COR-L47 (cell line): ENCODE measurements at regions not wholly inside any gene's neighbourhood (a gene's known extent, or its start where the extent isn't known, plus 50 kb on each side); places are given as distances from the start of the nearest gene placed in this dataset.
"Not testable (repeated sequence)": the region's sequence is repeated elsewhere in the genome, so short reads cannot be mapped to it uniquely, and the experiment has no call there.

Experiments
- DNase-seq: peaks from one replicate; lab custom pipeline; 2025; lab: John Stamatoyannopoulos, UW

DNA sequence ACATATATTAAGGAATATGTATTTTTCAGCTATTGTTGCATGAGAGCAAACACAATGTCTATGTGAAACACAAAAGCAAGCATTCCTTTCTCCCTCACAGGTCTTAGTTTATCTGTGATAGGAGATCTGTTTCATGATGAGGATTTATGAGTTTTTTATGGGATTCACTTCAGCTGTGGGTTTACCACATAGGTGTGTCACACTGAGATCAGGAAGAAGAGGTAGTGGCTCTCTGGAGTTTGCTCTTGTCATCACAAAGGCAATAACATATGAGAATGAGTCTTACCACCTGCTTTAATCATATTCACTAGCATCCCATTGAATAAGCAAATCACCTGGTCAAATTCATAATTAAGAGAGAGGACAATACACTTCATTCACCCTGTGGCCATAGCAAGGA is 960.3 kb upstream of the SLC39A10 start:
- DNase-seq: no peak

DNA sequence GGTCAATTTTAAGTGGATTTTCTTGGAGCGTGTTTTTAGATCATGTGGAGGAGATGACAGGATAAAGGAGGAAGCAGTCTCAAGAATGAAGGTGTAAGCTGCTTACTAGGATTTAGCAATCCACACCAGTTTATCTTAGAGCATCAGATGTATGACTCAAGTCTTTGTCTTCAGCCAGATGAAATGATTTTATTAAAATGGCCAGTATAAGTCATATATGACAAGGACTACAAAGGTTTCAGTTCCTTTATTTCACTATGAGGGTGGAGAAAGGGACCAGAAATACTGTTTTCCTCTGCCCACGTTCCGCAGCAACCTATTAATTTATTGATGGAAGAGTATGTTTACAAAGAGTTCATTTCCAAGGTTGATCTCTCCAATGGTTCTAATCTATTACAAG is 970.5 kb upstream of the SLC39A10 start:
- no peak for DNase-seq

DNA sequence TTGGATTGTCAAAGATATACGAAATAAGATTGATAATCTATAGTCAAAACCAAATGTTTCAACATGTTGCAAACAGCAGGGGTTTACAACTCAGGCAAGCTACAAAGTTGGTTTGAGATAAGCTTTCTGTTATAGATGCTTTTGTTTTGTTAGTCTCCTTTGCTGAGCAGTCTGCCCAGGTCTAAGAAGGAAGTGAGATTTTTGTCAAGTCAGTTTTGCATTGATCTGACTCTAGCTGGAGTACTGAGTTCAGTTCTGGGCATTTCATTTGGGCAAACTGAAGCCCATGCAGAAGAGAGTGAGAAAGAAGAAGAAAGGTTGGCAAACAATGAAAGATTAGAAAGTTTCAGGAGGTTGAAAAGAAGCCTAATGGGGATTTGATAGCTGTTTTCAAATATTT is 983.0 kb upstream of the SLC39A10 start:
- no peak for DNase-seq

DNA sequence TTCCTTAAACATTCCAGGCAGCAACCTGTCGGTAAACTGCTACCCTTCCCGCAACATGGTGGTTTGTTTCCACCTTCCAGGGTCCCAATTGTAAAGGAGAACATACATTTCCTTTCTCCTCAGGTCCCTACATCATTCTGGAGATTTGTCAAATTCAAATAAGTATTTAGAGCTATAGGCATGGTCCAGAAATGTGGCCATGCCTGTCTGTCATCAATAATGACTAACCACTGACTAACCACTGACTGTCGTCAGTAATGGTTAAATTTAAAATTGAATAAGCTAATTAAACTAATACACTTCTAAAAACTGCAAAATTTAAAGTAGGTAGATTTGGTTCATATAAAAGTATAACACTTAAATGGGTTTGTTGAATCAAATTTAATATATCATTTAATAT is 984.0 kb upstream of the SLC39A10 start:
- DNase-seq: no peak

DNA sequence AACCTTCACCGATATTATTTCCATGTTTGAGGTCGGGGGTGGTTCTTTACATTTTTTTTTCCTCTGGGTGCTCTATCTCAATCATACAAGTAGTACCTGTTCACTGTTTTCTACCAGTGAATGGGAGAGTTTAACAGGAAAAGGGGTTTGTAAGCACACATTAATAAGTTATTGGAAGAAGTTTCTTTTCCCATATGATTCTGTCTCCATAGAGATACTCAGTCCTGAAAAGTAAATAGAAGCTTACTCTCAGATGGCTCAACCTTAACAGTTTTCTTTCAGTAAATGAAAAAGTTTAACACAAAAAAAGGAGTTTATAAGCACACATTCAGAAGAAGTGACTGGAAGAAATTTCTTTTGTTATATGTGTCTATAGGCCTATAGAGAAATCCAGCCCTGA is 995.6 kb upstream of the SLC39A10 start:
- no peak for DNase-seq

DNA sequence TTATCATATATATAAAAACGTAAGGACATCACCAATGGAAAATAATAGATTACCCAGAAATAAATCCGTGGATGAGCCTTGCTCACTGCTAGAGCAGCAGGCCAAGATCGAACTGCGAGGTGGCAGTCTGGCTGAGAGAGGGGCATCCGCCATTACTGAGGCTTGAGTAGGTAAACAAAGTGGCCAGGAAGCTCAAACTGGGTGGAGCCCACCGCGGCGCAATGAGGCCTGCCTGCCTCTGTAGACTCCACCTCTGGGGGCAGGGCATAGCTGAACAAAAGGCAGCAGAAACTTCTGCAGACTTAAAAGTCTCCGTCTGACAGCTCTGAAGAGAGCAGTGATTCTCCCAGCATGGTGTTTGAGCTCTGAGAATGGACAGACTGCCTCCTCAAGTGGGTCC is 1018.0 kb upstream of the SLC39A10 start:
- DNase-seq: not testable (repeated sequence)

DNA sequence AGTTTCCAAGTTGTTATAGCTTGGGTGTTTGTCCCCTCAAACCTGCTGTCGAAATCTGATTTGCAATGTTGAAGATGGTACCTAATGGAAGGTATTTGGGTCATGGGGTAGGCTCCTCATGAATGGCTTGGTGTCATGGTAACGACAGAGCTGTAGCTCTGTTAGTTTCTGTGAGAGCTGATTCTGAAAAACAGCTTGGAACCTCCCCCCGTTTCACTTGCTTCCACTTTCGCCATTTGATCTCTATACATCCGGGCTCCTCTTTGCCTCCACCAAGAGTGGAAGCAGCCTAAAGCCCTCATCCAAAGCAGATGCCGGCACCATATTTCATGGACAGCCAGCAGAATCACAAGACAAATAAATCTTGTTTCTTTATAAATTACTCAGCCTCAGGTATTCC is 1035.1 kb upstream of the SLC39A10 start:
- DNase-seq: no peak

DNA sequence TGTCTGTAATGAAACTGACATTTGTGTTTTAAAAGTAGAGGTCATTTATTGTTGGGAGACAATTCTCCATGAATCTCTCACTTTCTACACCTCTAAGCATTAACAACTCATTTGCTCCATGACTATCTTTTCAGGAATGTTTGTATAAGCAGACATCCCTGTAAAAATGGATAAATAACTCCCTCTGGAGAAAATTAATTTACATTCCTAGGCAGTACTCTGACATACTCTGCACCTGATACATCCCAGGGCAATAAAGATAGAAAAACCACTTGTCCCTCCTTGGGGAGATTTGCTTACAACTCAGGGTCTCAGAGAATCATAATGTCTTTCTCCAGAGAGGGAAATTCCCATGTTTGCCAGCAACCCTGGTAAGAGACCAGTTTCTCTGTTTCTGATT is 1037.7 kb upstream of the SLC39A10 start:
- DNase-seq: no peak

DNA sequence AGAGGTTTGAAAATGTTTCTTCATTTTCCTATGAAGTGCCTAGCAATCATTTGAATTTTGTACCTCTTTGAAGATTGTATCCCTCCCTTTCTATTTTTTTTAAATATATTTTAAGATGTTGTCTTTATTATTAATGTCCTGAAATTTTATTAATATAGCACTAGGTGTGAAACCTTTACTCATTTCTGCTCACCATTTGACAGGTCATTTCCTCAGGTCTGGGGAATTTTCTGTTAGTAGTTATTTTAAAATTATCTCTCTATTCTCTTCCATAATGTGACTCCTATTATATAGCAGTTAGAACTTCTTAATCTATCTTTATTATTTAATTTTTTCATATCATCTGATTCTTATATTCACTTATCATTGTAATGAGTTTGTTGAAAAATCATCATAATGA is 1038.6 kb upstream of the SLC39A10 start:
- DNase-seq: no peak

DNA sequence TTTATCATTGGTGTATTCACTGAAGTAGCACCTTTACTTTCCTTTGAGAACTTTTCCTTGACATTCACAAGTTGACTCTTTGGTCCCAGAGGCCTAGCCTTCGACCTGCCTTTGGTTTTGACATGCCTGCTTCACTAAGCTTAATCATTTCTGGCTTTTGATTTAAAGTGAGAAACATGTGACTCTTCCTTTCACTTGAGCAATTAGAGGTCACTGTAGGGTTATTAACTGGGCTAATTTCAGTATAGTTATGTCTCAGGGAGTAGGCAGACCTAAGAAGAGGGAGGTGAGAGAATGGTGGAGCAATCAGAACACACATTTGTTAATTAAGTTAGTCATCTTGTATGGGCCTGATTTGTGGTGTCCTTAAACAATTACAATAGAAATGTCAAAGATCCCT is 1040.7 kb upstream of the SLC39A10 start:
- no peak for DNase-seq

DNA sequence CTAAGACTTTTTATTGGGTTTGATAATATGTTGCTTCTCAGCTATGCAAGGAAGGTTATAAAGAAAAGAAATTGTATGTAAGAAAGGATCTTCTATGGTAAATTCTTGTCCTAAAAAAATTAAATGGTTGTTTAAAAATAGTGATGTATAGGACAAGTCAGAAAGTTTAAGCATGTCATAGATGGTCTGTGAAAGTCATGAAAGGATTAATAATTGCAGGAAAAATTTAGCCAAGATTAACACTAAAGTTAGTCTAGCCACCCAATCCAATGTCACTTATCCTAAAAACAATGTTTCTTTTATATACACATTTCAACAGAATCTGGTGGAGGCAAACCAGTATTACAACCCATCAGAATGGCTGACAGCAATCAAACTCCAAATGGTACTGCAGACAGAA is 1046.7 kb upstream of the SLC39A10 start:
- DNase-seq: no peak

DNA sequence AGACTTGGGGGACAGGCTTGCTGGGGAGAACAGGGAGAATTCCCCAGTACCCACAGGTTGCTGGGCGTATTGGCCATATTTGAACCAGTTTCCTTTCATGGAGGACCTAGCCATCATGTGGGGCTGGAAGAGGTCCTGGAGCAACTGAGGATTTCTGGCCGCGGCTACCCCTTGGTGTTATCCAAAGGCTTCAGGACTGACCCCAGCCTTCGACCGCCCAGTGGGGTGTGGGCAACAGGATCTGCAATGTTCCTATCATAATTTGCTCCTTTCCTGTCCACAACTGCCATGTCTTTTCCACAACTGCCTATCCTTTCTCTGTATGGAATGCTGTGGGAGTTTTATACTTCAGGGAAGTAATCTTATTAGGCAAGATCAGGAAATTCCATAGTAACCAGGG is 1053.6 kb upstream of the SLC39A10 start:
- no peak for DNase-seq

DNA sequence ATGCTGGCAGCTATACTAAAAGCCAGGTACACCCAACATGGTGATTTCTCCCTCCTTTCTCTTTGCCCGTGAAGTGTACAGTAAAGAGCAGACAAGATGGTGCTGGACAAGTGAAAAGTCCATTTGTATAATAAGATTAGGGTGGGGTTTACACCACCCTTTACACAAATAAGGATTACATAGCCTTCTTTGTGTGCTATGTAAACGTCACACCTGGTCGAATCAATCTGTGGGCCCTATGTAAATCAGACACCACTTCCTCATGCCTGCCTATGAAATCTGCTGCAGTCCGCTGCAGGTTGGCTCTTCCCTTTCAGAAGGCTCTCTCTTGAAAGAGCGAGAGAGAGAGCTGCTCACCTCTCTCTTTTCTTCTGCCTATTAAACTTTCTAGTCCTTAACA is 1054.3 kb upstream of the SLC39A10 start:
- no peak for DNase-seq

DNA sequence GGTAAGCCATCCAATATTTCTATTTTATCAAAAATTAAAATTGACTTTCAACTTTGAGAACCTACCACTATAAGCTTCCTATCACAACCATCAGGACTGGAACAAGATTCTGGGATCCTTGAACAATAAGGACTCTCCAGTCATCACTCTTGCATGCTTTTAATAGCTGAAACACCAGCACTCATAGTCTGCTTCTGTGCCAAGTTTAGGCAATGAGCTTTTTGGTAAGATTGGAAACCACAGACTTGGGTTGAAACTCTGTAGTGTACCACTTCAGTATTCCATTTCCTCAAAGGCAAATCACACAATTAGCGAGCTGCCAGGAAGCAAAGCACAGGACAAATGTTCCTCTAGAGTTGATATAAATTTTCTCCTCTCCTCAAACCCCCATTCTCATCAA is 1065.8 kb upstream of the SLC39A10 start:
- DNase-seq: no peak

DNA sequence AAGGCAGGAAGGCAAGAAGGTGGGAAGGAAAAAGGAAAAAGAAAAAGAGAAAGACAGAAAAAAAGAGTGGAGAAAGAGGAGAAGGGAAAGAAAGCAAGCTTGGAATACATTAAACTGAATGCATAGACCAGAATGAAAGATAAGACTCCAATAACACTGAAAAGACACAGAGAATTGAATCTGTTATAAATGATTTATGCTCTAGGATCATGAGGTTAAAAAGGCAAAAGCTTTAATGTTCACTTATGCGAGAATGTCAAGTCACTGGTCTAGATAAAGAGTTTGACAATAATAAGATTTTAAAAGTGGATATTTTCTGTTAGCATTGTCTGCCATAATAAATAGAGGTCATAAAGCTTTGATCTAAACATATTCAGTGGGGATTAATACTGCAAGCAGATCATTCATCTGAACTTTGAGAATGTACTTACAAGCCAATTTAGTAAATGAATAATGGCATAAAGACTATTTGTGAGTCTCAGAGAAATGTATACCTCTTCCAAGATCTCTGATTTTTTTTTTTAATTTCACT is 1069.2 kb upstream of the SLC39A10 start:
- DNase-seq: no peak

DNA sequence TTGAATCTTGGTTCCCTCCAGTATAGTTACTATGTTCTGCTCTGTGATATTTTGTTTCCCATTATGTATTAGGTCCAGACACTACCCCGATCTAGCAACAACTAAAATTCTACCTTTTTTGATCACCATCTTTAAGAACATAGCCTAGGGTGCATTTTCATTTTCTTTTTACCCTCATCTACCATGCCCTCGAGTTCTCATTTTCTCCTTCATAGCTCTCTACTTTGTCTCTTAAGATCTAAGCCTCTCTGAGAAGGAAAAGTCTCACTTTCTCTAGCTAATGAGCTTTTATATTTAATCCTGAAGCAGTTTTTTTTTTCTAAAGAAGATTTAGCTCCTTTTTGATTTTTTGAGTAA is 1089.4 kb upstream of the SLC39A10 start:
- no peak for DNase-seq

DNA sequence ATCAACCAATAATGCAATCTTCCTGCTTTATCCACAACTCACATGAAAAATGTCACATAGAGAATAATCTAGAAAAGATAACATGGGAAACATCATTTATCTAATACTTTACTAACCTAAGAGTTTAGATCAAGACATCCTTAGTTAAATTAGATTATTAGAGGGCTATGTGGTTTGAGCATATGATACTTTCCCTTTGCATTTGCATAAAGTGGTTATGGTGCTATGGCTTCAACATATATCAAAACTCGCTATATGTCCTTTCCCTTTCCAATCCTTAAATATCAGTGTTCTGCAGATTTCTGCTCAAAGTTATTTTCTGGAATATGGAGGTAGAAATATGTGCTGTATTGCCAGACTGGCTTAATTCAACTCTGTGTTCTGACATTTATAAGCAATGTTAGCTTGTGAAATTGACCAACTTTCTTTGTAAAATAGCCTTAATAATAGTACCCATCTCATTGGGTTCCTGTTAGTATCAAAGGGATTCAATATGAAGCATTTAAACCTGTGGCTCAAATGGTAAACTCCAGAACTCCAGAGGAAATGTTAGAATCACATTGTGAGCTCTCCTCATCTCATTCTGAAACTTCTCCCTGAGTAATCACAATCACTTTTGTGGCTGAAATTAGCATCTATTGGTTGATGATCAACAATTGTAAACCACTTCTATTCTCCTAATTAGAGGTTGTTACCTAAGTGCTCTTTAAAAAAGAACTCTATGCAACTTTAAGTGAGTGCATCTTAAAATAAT is 1089.9 kb upstream of the SLC39A10 start:
- DNase-seq: no peak

DNA sequence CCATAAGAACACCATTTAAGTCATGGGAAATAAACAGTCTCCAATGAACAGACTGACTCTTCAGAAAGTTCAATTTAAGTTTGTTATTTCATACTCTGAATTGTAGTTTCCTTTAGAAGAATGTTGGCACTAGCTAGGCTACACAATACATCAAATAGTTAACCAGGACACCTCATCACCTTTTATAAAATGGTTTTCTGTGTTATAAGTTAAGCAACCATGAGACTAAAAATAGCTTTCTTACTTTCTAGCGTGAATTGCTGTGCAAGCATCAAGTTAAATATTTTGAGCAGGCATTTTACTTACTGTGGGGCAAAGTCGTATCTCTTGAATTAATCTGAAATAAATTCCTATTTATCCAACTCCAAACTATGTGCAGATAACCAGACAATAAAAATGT is 1092.6 kb upstream of the SLC39A10 start:
- DNase-seq: no peak

DNA sequence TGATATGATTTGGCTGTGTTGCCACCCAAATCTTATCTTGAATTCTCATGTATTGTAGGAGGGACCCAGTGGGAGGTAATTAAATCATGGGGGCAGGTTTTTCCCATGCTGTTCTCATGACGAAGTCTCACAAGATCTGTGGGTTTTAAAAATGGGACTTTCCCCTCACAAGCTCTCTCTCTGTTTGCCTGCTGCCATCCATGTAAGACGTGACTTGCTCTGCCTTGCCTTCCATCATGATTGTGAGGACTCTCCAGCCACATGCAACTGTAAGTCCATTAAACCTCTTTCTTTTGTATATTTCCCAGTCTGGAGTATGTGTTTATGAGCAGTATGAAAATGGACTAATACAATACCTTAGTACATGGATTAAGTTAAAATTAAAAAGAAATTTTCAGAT is 1094.7 kb upstream of the SLC39A10 start:
- no peak for DNase-seq

DNA sequence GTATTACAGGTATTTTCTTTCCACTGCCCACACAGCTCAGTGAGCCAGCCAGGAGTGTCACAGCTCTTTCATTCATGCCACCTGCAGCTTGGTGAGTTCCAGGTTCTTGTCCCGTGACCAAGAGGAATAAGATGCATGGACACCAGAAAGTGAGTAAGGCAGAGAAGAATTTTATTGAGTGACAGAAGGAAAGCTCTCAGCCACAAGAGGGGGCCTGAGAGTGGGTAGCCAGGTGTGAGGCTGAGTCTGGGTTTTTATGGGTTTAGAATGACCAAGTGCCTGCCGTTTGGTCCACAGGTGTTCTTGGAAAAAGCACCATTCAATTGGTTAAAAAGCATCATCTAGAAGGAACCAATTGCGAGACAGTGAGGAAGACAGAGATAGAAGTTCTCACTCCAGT is 1097.1 kb upstream of the SLC39A10 start:
- DNase-seq: no peak

DNA sequence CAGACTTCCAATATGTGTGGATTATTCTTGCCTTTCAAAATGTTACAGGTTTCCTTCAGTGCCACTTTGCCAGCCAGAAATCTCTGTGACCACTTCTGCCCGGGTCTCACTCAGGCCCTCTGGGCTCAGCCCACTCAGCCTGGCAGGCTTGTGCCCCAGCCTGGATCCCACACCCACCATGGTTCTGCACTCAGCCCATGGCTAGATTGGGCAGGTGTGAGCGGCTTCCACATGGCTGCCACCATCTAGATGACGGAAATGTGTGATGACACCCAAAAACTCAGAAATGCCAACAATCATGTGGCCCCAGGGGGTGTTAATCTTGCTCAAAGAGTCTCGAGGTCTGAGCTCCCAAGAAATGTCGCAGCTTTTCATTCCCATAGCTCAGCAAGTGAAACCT is 1097.5 kb upstream of the SLC39A10 start:
- DNase-seq: no peak

DNA sequence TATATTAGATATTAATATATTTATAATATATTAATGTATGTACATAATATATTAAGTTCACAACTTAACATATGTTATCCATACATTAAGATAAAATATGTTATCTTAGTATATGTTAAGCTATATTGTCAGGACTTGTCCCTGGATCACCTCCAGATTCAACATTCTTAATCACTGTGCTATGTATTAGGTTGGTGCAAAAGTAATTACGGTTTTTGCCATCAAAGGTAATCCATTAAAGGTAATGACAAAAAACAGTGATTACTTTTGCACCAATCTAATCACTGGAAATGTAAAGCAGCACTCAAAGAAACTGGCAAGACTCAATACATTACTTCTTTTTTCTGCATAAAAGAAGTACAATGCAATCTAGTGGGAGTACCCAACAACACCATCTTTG is 1099.0 kb upstream of the SLC39A10 start:
- DNase-seq: no peak

DNA sequence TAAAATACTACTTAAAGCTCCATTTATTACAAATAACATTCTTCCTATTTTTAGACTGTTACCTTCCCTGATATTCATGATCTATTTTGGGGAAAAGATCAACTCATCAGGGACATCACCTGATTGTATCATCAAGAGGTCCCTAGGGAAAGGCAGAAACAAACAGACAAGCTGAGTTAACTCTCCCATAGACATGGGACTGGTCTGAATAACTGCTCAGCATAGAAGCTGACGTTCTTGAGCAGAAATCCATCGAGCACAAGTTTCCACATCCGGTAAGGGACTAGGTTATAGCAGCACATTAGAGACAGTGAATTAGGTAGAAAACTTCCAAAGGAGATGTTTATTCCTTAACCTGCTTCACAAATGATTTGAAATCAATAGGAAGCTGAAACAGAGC is 1100.4 kb upstream of the SLC39A10 start:
- DNase-seq: no peak

DNA sequence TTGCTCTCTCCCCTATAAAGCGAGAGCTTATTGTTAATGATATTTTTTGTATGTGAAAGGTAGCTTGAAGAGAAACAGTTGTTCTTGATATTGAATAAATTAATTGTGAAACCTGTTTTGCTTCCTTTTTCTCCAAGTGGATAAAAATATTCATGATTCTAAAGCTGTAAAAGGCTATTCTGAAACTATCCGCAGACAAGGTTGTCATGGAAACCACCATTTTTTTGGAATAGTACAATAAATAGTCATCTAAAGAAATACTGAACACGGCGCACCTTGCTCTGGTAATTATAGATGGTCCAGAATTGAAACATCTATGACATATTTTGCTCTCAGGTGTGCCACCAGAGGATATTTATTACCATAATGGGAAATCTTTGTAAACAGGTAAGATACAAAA is 1103.0 kb upstream of the SLC39A10 start:
- DNase-seq: no peak
